IMR-90 (cell line): ENCODE measurements at regions not wholly inside any gene's neighbourhood (a gene's known extent, or its start where the extent isn't known, plus 50 kb on each side); places are given as distances from the start of the nearest gene placed in this dataset.

ENCODE experiments used
- ATAC-seq: fragments of 200-7000 bp; cut with Tn5 transposase; 2 replicates; pipeline ENCODE4 v1.9.1; 2020; ENCODE audit warnings: low read depth, mild to moderate bottlenecking, moderate library complexity
- BruUV-seq: library from RNA; stranded (reverse); fragments of 400-500 nt; replicated peaks from 2 replicates; lab custom pipeline; 2021; lab: Mats Ljungman, UMichigan
- CTCF ChIA-PET: fragments of 300-600 bp; formaldehyde crosslinking; extraction: SDS; loops from one replicate; lab custom pipeline; 2021; ENCODE audit warnings: antibody characterized with exemption; lab: Yijun Ruan, JAX
- POLR2A ChIA-PET: fragments of 300-600 bp; sonication (Branson Sonifier 250); formaldehyde crosslinking; loops from one replicate; lab custom pipeline; 2022; ENCODE audit warnings: antibody characterized with exemption; ENCODE audit not compliant: unreplicated experiment; lab: Charles Lee
- DNase-seq: peaks from one replicate; pipeline ENCODE4 v3.0.0; 2013
- H2AFZ ChIP-seq: replicated peaks from 2 replicates; pipeline ENCODE3; 2013; ENCODE audit warnings: low read length, mild to moderate bottlenecking; ENCODE audit not compliant: poor library complexity
- H2AK5ac ChIP-seq: 2 replicates; pipeline ENCODE4 v1.6.1; 2013; ENCODE audit warnings: low read depth, low read length, inconsistent platforms
- H2AK9ac ChIP-seq: replicated peaks from 2 replicates; pipeline ENCODE3; 2013; ENCODE audit warnings: mild to moderate bottlenecking, low read depth, low read length, moderate library complexity; ENCODE audit not compliant: poor library complexity
- H2BK120ac ChIP-seq: 2 replicates; pipeline ENCODE4 v1.6.1; 2013; ENCODE audit warnings: low read depth, low read length, inconsistent platforms
- H2BK15ac ChIP-seq: 3 replicates; pipeline ENCODE4 v1.6.1; 2013; ENCODE audit warnings: low read depth, low read length, inconsistent platforms
- H2BK20ac ChIP-seq: 2 replicates; pipeline ENCODE4 v1.6.1; 2013; ENCODE audit warnings: low read depth, mild to moderate bottlenecking, inconsistent platforms, low read length, moderate library complexity
- H2BK5ac ChIP-seq: 2 replicates; pipeline ENCODE4 v1.6.1; 2013; ENCODE audit warnings: mild to moderate bottlenecking, low read depth, low read length, inconsistent platforms; ENCODE audit not compliant: poor library complexity, severe bottlenecking
- H3K14ac ChIP-seq: replicated peaks from 2 replicates; pipeline ENCODE4 v1.6.1; 2013; ENCODE audit warnings: low read depth, low read length, inconsistent platforms
- H3K18ac ChIP-seq: 2 replicates; pipeline ENCODE4 v1.6.1; 2013; ENCODE audit warnings: low read depth, low read length, control low read depth
- H3K23ac ChIP-seq: 2 replicates; pipeline ENCODE4 v1.6.1; 2013; ENCODE audit warnings: low read depth, low read length, inconsistent platforms
- H3K27ac ChIP-seq: 2 replicates; pipeline ENCODE4 v1.5.1; 2013; ENCODE audit warnings: mild to moderate bottlenecking, control low read depth, low read length; ENCODE audit not compliant: insufficient read depth
- H3K27me3 ChIP-seq: 2 replicates; pipeline ENCODE4 v1.6.1; 2013; ENCODE audit warnings: low read length; ENCODE audit not compliant: control insufficient read depth, insufficient read depth
- H3K36me3 ChIP-seq: 2 replicates; pipeline ENCODE4 v1.6.1; 2013; ENCODE audit warnings: low read length, mixed read lengths; ENCODE audit not compliant: control insufficient read depth, insufficient read depth
- H3K4ac ChIP-seq: 2 replicates; pipeline ENCODE4 v1.6.1; 2013; ENCODE audit warnings: low read depth, low read length, inconsistent platforms
- H3K4me1 ChIP-seq: 2 replicates; pipeline ENCODE4 v1.6.1; 2013; ENCODE audit warnings: low read length, mixed read lengths; ENCODE audit not compliant: control insufficient read depth, insufficient read depth
- H3K4me2 ChIP-seq: 2 replicates; pipeline ENCODE4 v1.6.1; 2013; ENCODE audit warnings: low read depth, mild to moderate bottlenecking, control low read depth, low read length, moderate library complexity
- H3K4me3 ChIP-seq: 2 replicates; pipeline ENCODE4 v1.5.1; 2013; ENCODE audit warnings: low read depth, mild to moderate bottlenecking, control low read depth, low read length, moderate library complexity; ENCODE audit not compliant: insufficient read depth
- H3K56ac ChIP-seq: 2 replicates; pipeline ENCODE4 v1.6.1; 2013; ENCODE audit warnings: low read length, inconsistent platforms; ENCODE audit not compliant: insufficient read depth; ENCODE audit errors: extremely low read depth
- H3K79me1 ChIP-seq, 2 experiments: 2 replicates each; pipeline ENCODE4 v1.6.1; 2013; ENCODE audit warnings: low read length in 2 of 2, inconsistent platforms in 1 of 2, low read depth in 1 of 2
- H3K9ac ChIP-seq: 2 replicates; pipeline ENCODE4 v1.6.1; 2013; ENCODE audit warnings: low read depth, low read length, control low read depth
- H3K9me1 ChIP-seq: 2 replicates; pipeline ENCODE4 v1.6.1; 2013; ENCODE audit warnings: low read length, inconsistent platforms; ENCODE audit not compliant: insufficient read depth
- H3K9me3 ChIP-seq: 2 replicates; pipeline ENCODE4 v1.6.1; 2013; ENCODE audit warnings: low read length; ENCODE audit not compliant: control insufficient read depth, insufficient read depth
- H4K20me1 ChIP-seq: 2 replicates; pipeline ENCODE4 v1.6.1; 2013; ENCODE audit warnings: low read length, inconsistent platforms; ENCODE audit not compliant: insufficient read depth
- H4K5ac ChIP-seq: 2 replicates; pipeline ENCODE4 v1.6.1; 2013; ENCODE audit warnings: mild to moderate bottlenecking, low read depth, low read length, control low read depth
- H4K8ac ChIP-seq, 2 experiments: 2 replicates each; pipeline ENCODE4 v1.6.1; 2013; ENCODE audit warnings: low read depth in 2 of 2, low read length in 2 of 2, control low read depth in 1 of 2, inconsistent platforms in 1 of 2
- H4K91ac ChIP-seq: 2 replicates; pipeline ENCODE4 v1.6.1; 2013; ENCODE audit warnings: low read depth, low read length, inconsistent platforms; ENCODE audit not compliant: insufficient read depth
- CEBPB ChIP-seq: IDR thresholded peaks from 2 replicates; pipeline ENCODE4 v1.6.1; 2012; ENCODE audit warnings: low read depth, low read length, improper control_type of control experiment
- CTCF ChIP-seq: conservative IDR thresholded peaks from 2 replicates; pipeline ENCODE4 v1.5.1; 2012; ENCODE audit warnings: mild to moderate bottlenecking, low read depth, low read length, improper control_type of control experiment
- FOS ChIP-seq: fragments of 150-350 bp; IDR thresholded peaks from 2 replicates; pipeline ENCODE4 v1.6.1; 2016; ENCODE audit warnings: low read depth, low read length
- MAZ ChIP-seq: IDR thresholded peaks from 2 replicates; pipeline ENCODE4 v1.6.1; 2012; ENCODE audit warnings: low read depth, mild to moderate bottlenecking, low read length, improper control_type of control experiment, moderate library complexity, borderline replicate concordance
- MXI1 ChIP-seq: IDR thresholded peaks from 2 replicates; pipeline ENCODE4 v1.6.1; 2012; ENCODE audit warnings: low read depth, mild to moderate bottlenecking, low read length, moderate library complexity, borderline replicate concordance
- NFE2L2 ChIP-seq: fragments of 150-350 bp; IDR thresholded peaks from 2 replicates; pipeline ENCODE4 v1.6.1; 2016; ENCODE audit warnings: low read depth, mild to moderate bottlenecking, low read length
- POLR2A ChIP-seq: IDR thresholded peaks from 2 replicates; pipeline ENCODE4 v1.6.1; 2012; ENCODE audit warnings: mild to moderate bottlenecking, low read depth, low read length
- RCOR1 ChIP-seq: IDR thresholded peaks from 2 replicates; pipeline ENCODE4 v1.6.1; 2012; ENCODE audit warnings: mild to moderate bottlenecking, low read length, improper control_type of control experiment; ENCODE audit not compliant: insufficient replicate concordance
- SMC3 ChIP-seq: fragments of 150-350 bp; IDR thresholded peaks from 2 replicates; pipeline ENCODE4 v1.6.1; 2016; ENCODE audit warnings: low read depth, mild to moderate bottlenecking, antibody characterized with exemption, low read length, moderate library complexity
- USF2 ChIP-seq: fragments of 150-350 bp; IDR thresholded peaks from 2 replicates; pipeline ENCODE4 v1.6.1; 2017; ENCODE audit warnings: mild to moderate bottlenecking, antibody characterized with exemption, low read length, low read depth
- WGBS, 2 experiments: methylation state at CpG; one replicate each; pipeline versions ENCODE4 v1.1.5 to v1.1.7; 2013; ENCODE audit warnings: missing lambda C conversion rate in 2 of 2; ENCODE audit not compliant: insufficient read length in 1 of 2; ENCODE audit errors: extremely low coverage in 2 of 2; 5-methylcytosine and 5-hydroxymethylcytosine counted together
- dilution Hi-C: fragments of 300-500 bp; cut with HindIII; formaldehyde crosslinking; loops from one replicate; pipeline ENCODE4 v1.14.3; 2018; ENCODE audit warnings: low sequenced_read_pairs; ENCODE audit not compliant: unreplicated experiment
- in situ Hi-C: fragments of 300-500 bp; cut with MboI; formaldehyde crosslinking; loops from 3 replicates; pipeline ENCODE4 v1.14.3; 2019; ENCODE audit warnings: low sequenced_read_pairs, inconsistent platforms, mixed read lengths
- intact Hi-C: fragments of 100-400 bp; cut with micrococcal nuclease; formaldehyde crosslinking; loops from 2 replicates; pipeline ENCODE4 v1.10.0; 2022

- Histone ChIP-seq H3K4me3 (no peak overlapping the region), H3K9me3 (no peaks in the 10 kb centered on the region), H4K5ac (no peak overlapping the region), H3K27ac (no peak overlapping the region), H3K4me1 (no peaks in the 10 kb centered on the region), H2AFZ (no peak overlapping the region), H2AK9ac (no peak overlapping the region), H2BK5ac (no peak overlapping the region), H2AK5ac (no peak overlapping the region), H4K8ac (no peak overlapping the region), H3K14ac (no peak overlapping the region), H3K23ac (no peak overlapping the region), H3K79me1 (no peaks in the 10 kb centered on the region), H3K4ac (no peak overlapping the region), H3K27me3 (peaks cover 11% of the 10 kb centered on the region), H3K56ac (no peak overlapping the region), H3K9ac (no peak overlapping the region), H3K36me3 (no peaks in the 10 kb centered on the region), H2BK20ac (no peak overlapping the region), H2BK120ac (no peak overlapping the region), H3K18ac (no peak overlapping the region), H3K4me2 (no peak overlapping the region), H4K20me1 (no peaks in the 10 kb centered on the region), H2BK15ac (no peak overlapping the region), H3K9me1 (no peaks in the 10 kb centered on the region), H4K91ac (no peak overlapping the region)
- WGBS, 2 experiments: 20% methylated on average over 2 of the region's 4 CpGs; no CpG with 5 or more reads in 1 of the 2 experiments
- intact Hi-C loops: no loop called here
- ATAC-seq (no peak), DNase-seq (no peak)
- dilution Hi-C loops: no loop called here
- no peak for TF ChIP-seq SMC3
- TF ChIP-seq POLR2A: no peak
- no peak for TF ChIP-seq RCOR1
- TF ChIP-seq CEBPB: no peak
- TF ChIP-seq USF2: no peak
- TF ChIP-seq FOS: no peak
- TF ChIP-seq NFE2L2: no peak
- TF ChIP-seq MXI1: no peak
- TF ChIP-seq CTCF: no peak
- TF ChIP-seq MAZ: no peak
- ChIA-PET POLR2A (no interaction called here), CTCF (no interaction called here)
- no TSS peak for BruUV-seq
- in situ Hi-C loops: no loop called here
Measured at GRCh38 chr12:45568808-45569207, 160.7 kb upstream of the ARID2 start.
